SK-N-SH treated with all-trans-retinoic acid at 6 μM for 48 hours (cell line): ENCODE measurements at regions not wholly inside any gene's neighbourhood (a gene's known extent, or its start where the extent isn't known, plus 50 kb on each side); places are given as distances from the start of the nearest gene placed in this dataset.

ENCODE experiments used
- ARNTL ChIP-seq: fragments of 450-650 bp; formaldehyde crosslinking; IDR thresholded peaks from 2 replicates; pipeline ENCODE4 v1.5.0; 2020; ENCODE audit warnings: low read depth, mild to moderate bottlenecking, moderate library complexity, borderline replicate concordance
- CREB5 ChIP-seq: fragments of 250-450 bp; sonication (Bioruptor Pico); IDR thresholded peaks from 2 replicates; pipeline ENCODE4 v1.5.1; 2020; ENCODE audit warnings: low read depth, mild to moderate bottlenecking, moderate library complexity
- CSRNP3 ChIP-seq: fragments of 250-450 bp; sonication (Bioruptor Pico); IDR thresholded peaks from 2 replicates; pipeline ENCODE4 v1.5.1; 2021; ENCODE audit warnings: mild to moderate bottlenecking, moderate library complexity
- ESRRG ChIP-seq: fragments of 250-450 bp; sonication (Bioruptor Pico); IDR thresholded peaks from 2 replicates; pipeline ENCODE4 v1.6.1; 2021; ENCODE audit warnings: mild to moderate bottlenecking
- PATZ1 ChIP-seq: fragments of 250-450 bp; sonication (Bioruptor Pico); IDR thresholded peaks from 2 replicates; pipeline ENCODE4 v1.8.0; 2020; ENCODE audit warnings: mild to moderate bottlenecking, moderate library complexity, borderline replicate concordance
- PPARA ChIP-seq: fragments of 250-450 bp; sonication (Bioruptor Pico); IDR thresholded peaks from 2 replicates; pipeline ENCODE4 v1.5.0; 2020; ENCODE audit warnings: mild to moderate bottlenecking, borderline replicate concordance
- RARB ChIP-seq: fragments of 250-450 bp; sonication (Bioruptor Pico); IDR thresholded peaks from 2 replicates; pipeline ENCODE4 v1.8.0; 2021; ENCODE audit warnings: mild to moderate bottlenecking, moderate library complexity
- SNAI2 ChIP-seq: fragments of 250-450 bp; sonication (Bioruptor Pico); IDR thresholded peaks from 2 replicates; pipeline ENCODE4 v1.5.0; 2020; ENCODE audit warnings: mild to moderate bottlenecking, moderate library complexity
- TCF4 ChIP-seq: fragments of 250-450 bp; sonication (Bioruptor Pico); IDR thresholded peaks from 2 replicates; pipeline ENCODE4 v1.8.0; 2021; ENCODE audit warnings: mild to moderate bottlenecking, moderate library complexity, borderline replicate concordance
- TOX ChIP-seq: fragments of 250-450 bp; sonication (Bioruptor Pico); IDR thresholded peaks from 2 replicates; pipeline ENCODE4 v1.8.0; 2021; ENCODE audit warnings: mild to moderate bottlenecking, moderate library complexity, borderline replicate concordance
- ZC3H10 ChIP-seq: fragments of 250-450 bp; sonication (Bioruptor Pico); IDR thresholded peaks from 2 replicates; pipeline ENCODE4 v1.5.1; 2021; ENCODE audit warnings: mild to moderate bottlenecking, moderate library complexity
- ZFP3 ChIP-seq: fragments of 250-450 bp; sonication (Bioruptor Pico); IDR thresholded peaks from 2 replicates; pipeline ENCODE4 v1.5.0; 2020; ENCODE audit warnings: mild to moderate bottlenecking, moderate library complexity
- ZFP30 ChIP-seq: fragments of 450-650 bp; formaldehyde crosslinking; IDR thresholded peaks from 2 replicates; pipeline ENCODE4 v1.5.0; 2022; ENCODE audit warnings: mild to moderate bottlenecking, moderate library complexity
- ZNF70 ChIP-seq: fragments of 450-650 bp; formaldehyde crosslinking; IDR thresholded peaks from 2 replicates; pipeline ENCODE4 v1.5.0; 2020; ENCODE audit warnings: mild to moderate bottlenecking, moderate library complexity

- TF ChIP-seq SNAI2 (CRISPR knock-in tag) (no peak), PATZ1 (CRISPR knock-in tag) (no peak), ZFP3 (no peak), TCF4 (CRISPR knock-in tag) (no peak), CREB5 (CRISPR knock-in tag) (no peak), ZFP30 (CRISPR knock-in tag) (no peak), ESRRG (CRISPR knock-in tag) (no peak), ZC3H10 (CRISPR knock-in tag) (no peak), ZNF70 (CRISPR knock-in tag) (no peak), PPARA (no peak), TOX (CRISPR knock-in tag) (no peak), CSRNP3 (no peak), RARB (CRISPR knock-in tag) (no peak), ARNTL (CRISPR knock-in tag) (no peak)
Observed at GRCh38 chr10:124299696-124300095, 119.0 kb downstream of the OAT start.
